Erythroblast (primary cell): ENCODE measurements at regions not wholly inside any gene's neighbourhood (a gene's known extent, or its start where the extent isn't known, plus 50 kb on each side); places are given as distances from the start of the nearest gene placed in this dataset.

ENCODE experiments used
- GATA1 ChIP-seq: IDR thresholded peaks from 2 replicates; pipeline ENCODE4 v1.6.1; 2011; ENCODE audit warnings: low read depth, mild to moderate bottlenecking, control low read depth, low read length, moderate library complexity
- POLR2A ChIP-seq: IDR thresholded peaks from 2 replicates; pipeline ENCODE4 v1.6.1; 2011; ENCODE audit warnings: mild to moderate bottlenecking, low read length

DNA sequence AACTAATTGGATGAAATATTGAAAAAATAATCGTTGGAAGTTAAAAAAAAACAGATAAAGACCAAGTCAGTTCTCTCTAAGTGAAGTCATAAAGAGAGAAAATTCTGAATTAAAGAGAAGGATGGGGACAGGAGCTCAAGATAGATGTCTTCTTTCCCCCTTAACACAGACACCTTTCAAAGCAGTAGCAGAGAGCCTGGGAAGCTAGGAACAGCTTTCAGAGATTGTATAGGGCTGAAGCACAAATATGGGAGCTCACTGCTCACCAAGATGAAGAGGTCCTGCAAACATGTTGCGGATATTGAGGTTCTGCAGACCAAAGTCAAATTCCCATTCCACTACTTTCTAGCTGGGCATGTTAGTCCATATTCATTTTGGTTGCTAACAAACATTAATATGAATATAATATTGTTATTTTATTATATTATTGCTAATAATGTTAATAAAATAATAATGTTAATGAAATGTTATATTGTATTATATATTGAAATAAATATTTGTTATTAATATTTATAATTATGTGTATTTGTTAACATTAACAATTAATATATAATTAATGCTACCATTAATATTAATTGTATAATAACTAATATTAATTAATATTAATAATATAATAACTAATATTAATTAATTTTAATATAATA lies 319.1 kb downstream of the OXSM start:
- TF ChIP-seq POLR2A (no peak), GATA1 (no peak)
